Retinal pigment epithelial cell (primary cell): ENCODE measurements at regions not wholly inside any gene's neighbourhood (a gene's known extent, or its start where the extent isn't known, plus 50 kb on each side); places are given as distances from the start of the nearest gene placed in this dataset.

ENCODE experiments used
- DNase-seq: peaks from one replicate; pipeline ENCODE4 v3.0.0-alpha.2; 2010; ENCODE audit warnings: low read depth
- H3K4me3 ChIP-seq: 2 replicates; pipeline ENCODE4 v1.5.1; 2011; ENCODE audit warnings: mild to moderate bottlenecking, low read length, control low read depth, moderate library complexity
- TF ChIP-seq, protein P1 (sequence below): conservative IDR thresholded peaks from 2 replicates; pipeline ENCODE4 v1.5.1; 2011; ENCODE audit warnings: low read depth, low read length, control low read depth, inconsistent platforms

DNA sequence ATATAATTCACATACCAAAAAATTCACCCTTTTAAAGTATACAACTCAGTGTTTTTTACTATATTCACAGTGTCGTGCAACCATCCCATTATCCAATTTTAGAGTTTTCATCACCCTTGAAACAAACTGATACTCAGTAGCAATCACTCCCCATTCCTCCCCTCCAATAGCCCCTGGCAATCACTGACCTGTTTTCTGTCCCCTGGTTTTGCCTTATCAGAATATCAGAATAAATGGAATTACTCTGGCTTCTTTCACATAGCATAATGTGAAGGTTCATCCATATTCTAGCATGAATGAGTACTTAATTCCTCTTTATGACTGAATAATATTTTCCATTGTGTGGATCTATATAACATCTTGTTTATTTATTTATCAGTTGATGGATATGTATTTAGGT lies 153.2 kb downstream of the AASDH start:
- no peak for DNase-seq
- H3K4me3 ChIP-seq, result no peak overlapping the region
- TF ChIP-seq, protein P1, sequence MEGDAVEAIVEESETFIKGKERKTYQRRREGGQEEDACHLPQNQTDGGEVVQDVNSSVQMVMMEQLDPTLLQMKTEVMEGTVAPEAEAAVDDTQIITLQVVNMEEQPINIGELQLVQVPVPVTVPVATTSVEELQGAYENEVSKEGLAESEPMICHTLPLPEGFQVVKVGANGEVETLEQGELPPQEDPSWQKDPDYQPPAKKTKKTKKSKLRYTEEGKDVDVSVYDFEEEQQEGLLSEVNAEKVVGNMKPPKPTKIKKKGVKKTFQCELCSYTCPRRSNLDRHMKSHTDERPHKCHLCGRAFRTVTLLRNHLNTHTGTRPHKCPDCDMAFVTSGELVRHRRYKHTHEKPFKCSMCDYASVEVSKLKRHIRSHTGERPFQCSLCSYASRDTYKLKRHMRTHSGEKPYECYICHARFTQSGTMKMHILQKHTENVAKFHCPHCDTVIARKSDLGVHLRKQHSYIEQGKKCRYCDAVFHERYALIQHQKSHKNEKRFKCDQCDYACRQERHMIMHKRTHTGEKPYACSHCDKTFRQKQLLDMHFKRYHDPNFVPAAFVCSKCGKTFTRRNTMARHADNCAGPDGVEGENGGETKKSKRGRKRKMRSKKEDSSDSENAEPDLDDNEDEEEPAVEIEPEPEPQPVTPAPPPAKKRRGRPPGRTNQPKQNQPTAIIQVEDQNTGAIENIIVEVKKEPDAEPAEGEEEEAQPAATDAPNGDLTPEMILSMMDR, result no peak

DNA sequence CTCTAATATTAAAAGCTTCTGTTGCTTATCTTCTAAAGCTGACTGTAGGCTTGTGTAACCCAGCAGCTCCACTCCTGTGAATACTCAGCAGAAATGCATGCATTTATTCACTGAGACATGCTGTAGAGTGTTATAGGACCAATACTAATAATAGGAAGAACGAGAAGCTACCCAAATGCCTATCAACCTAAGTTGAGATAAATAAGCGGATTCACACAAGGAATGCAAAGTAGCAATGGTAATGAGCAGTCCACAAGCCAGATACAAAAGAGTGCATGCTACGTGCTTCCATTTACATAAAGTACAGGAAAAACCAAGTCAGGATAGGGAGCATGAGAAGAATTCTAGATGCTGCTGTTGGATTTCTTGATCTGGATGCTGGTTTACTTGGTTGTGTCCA lies 155.9 kb downstream of the AASDH start:
- no peak for DNase-seq

DNA sequence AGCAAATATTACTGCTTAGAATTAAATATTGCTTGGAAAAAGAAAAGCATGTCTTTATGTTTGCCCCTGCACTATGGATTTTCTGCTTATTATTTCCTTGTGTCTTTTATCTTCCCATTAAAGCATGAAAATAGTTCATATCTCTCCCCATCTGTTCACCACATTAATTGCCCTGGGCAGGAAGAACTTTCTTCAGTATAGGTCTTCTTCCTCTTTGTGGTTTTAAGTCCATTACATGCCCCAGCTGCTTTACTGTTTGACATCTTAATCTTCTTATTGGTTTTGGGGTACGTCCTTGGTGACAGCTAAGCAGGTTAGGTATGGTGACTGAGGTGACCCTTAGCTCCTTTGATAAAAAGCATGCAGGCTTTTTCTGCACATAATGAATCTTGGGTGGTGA lies 157.3 kb downstream of the AASDH start:
- H3K4me3 ChIP-seq, result no peak overlapping the region
- no peak for DNase-seq
- TF ChIP-seq, protein P1, result no peak

More for the DNA sequence above, 155.9 kb downstream of the AASDH start:
- H3K4me3 ChIP-seq, result no peak overlapping the region
- TF ChIP-seq, protein P1, result no peak

DNA sequence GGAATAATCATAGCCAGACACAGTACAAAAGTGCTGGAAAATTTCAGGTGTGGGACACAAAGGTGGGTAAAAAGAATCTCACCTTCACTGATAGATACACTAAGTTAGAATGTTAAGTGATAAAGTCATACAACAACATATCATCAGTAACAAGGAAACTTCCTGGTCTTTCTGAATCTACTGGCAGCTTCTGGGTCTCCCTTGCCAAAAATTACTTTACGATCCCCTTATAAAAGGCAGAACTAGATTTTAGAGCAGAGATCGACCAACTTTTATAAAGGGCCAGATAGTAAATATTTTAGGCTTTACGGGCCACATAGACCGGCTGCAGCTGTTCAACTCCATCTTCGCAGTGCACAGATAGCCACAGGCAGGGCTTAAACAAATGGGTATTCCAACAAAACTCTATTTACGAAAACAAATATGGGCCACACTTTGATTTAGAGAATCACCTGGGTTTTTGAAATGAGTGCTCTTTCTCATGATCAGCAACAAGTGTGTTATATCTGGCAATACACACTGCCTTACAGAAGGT lies 159.9 kb downstream of the AASDH start:
- TF ChIP-seq, protein P1, result no peak
- H3K4me3 ChIP-seq, result no peak overlapping the region
- DNase-seq, result no peak

DNA sequence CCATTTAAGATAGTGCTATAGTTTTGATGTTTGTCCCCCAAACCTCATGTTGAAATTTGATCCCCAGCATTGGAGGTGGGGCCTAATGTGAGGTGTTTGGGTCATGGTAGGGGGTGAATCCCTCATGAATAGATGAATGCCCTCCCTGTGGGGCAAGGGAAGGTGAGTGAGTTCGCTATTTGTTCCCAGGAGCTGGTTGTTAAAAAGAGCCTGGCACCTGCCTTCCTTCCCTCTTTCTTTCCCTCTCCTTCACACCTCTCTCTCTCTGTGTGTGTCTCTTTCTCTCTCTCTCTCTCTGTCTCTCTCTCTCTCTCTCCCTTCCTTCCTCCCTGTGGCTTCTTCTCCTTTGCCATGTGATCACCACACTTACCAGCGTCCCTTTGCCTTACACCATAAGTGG lies 160.7 kb downstream of the AASDH start:
- TF ChIP-seq, protein P1, result no peak
- H3K4me3 ChIP-seq, result no peak overlapping the region
- no peak for DNase-seq

DNA sequence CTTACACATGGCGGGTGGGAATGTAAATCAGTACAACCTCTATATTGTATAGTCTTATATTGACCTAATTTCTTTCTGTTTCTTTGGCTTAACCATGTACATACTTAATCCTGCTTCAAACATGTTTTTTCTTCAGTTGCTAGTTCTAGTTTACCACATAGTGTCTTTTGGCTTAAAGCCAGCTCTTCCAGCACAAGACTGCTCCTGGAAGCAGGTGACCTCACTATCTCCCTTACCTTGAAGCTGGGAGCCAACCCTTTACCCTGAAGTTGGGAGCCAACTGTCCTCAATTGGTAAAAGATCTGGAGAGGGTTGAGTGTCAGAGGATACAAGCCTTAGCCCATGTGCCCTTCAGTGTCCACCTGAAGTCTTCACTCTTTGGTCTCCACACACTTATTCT lies 162.7 kb downstream of the AASDH start:
- TF ChIP-seq, protein P1, result no peak
- DNase-seq, result no peak
- no peak overlapping the region for H3K4me3 ChIP-seq

DNA sequence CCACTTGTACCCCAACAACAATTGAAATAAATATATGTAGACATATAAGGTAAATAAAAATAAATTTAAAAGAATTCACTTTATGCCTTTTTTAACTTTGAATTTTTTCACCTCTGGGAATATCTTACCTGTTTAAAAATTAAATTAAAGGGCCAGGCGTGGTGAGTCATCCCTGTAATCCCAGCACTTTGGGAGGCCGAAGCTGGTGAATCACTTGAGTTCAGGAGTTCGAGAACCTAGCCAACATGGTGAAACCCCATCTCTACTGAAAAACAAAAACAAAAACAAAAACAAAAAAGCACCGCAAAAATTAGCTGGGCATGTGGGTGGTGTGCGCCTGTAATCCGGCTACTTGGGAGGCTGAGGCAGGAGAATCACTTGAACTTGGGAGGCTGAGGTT lies 164.8 kb downstream of the AASDH start:
- no peak overlapping the region for H3K4me3 ChIP-seq
- TF ChIP-seq, protein P1, result no peak
- DNase-seq, result no peak
